ENCODE measurements at regions not wholly inside any gene's neighbourhood (a gene's known extent, or its start where the extent isn't known, plus 50 kb on each side); places are given as distances from the start of the nearest gene placed in this dataset.

DNA sequence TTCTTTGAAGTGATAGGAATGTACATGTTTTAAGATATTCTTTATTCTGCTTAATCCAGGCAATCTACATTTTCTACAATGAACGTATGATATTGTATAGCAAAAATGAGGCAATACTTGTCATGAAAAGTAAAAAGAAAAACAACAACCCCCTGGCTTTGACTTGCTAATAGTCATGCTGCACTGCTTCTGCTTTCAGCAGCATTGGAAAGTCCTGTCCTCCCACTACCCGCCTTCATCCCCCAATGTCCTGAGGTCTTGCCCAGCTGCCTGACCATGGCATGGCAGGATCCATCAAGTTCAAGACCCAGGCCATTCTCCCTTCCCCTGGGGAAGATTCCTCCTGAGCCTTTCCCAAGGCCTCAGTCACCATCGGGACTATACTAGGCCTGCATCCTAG lies 156.5 kb downstream of the SH3BGRL2 start:
- Histone ChIP-seq H3K9me1 (replicated peaks; ENCODE audit: control insufficient read depth, extremely low read depth, insufficient read depth, low read length) (no peaks in the 10 kb centered on the region), H3K27ac (ENCODE audit: insufficient read depth, low read depth, low read length) (no peak overlapping the region), H3K9ac (replicated peaks; ENCODE audit: extremely low read depth, insufficient read depth, low read length) (no peak overlapping the region), H3K4me3 (replicated peaks in 1 of 3; ENCODE audit: insufficient read depth in 1 of 3, low read depth in 1 of 3, low read length in 3 of 3) (no peak overlapping the region), H4K20me1 (replicated peaks; ENCODE audit: control insufficient read depth, extremely low read depth, insufficient read depth, low read length) (no peaks in the 10 kb centered on the region), H3K4me1 (ENCODE audit: control insufficient read depth, extremely low read depth, insufficient read depth, low read length) (no peaks in the 10 kb centered on the region), H3K36me3 (ENCODE audit: control insufficient read depth in 2 of 2, extremely low read depth in 1 of 2, insufficient read depth in 2 of 2, low read length in 2 of 2) (no peaks in the 10 kb centered on the region), H3K27me3 (ENCODE audit: control insufficient read depth in 2 of 2, insufficient read depth in 2 of 2, low read length in 2 of 2) (peaks cover 0 to 4% of the 10 kb centered on the region in 2 experiments), H3K4me2 (ENCODE audit: insufficient read depth, low read length) (no peak overlapping the region), H2AFZ (ENCODE audit: low read depth, low read length) (no peak overlapping the region), H3K9me3 (replicated peaks; ENCODE audit: control insufficient read depth, insufficient read depth, low read length) (no peaks in the 10 kb centered on the region), H3K79me2 (ENCODE audit: control insufficient read depth, insufficient read depth, low read length) (no peaks in the 10 kb centered on the region)
- POLR2A ChIA-PET: no interaction called here
- BruUV-seq (replicated peaks): no TSS peak
- dilution Hi-C loops (cut with MboI; ENCODE audit: extremely low pct_ligation_motif_present, low sequenced_read_pairs) (no loop called here), intact Hi-C loops (cut with micrococcal nuclease) (no loop called here)
- TF ChIP-seq, protein P1, sequence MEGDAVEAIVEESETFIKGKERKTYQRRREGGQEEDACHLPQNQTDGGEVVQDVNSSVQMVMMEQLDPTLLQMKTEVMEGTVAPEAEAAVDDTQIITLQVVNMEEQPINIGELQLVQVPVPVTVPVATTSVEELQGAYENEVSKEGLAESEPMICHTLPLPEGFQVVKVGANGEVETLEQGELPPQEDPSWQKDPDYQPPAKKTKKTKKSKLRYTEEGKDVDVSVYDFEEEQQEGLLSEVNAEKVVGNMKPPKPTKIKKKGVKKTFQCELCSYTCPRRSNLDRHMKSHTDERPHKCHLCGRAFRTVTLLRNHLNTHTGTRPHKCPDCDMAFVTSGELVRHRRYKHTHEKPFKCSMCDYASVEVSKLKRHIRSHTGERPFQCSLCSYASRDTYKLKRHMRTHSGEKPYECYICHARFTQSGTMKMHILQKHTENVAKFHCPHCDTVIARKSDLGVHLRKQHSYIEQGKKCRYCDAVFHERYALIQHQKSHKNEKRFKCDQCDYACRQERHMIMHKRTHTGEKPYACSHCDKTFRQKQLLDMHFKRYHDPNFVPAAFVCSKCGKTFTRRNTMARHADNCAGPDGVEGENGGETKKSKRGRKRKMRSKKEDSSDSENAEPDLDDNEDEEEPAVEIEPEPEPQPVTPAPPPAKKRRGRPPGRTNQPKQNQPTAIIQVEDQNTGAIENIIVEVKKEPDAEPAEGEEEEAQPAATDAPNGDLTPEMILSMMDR (IDR thresholded peaks at IDR 0.05; ENCODE audit: extremely low read depth in 1 of 2, insufficient read depth in 1 of 2, low read depth in 1 of 2, low read length in 2 of 2): no peak
- TF ChIP-seq MYC (IDR thresholded peaks at IDR 0.05; ENCODE audit: low read depth, low read length) (no peak), GATA2 (IDR thresholded peaks at IDR 0.05; ENCODE audit: insufficient read depth, insufficient read length, low read depth, low read length) (no peak), POLR2A (IDR thresholded peaks at IDR 0.05; ENCODE audit: low read depth, low read length) (no peak), JUN (IDR thresholded peaks at IDR 0.05; ENCODE audit: borderline replicate concordance, insufficient read depth, insufficient read length, low read depth) (no peak), FOS (IDR thresholded peaks at IDR 0.05; ENCODE audit: borderline replicate concordance, insufficient read depth, low read length) (no peak), EZH2 (IDR thresholded peaks at IDR 0.05; ENCODE audit: borderline replicate concordance, low read depth, low read length, severe bottlenecking) (no peak)
- TF ChIP-seq, protein P2, sequence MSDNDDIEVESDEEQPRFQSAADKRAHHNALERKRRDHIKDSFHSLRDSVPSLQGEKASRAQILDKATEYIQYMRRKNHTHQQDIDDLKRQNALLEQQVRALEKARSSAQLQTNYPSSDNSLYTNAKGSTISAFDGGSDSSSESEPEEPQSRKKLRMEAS (IDR thresholded peaks at IDR 0.05; ENCODE audit: insufficient read depth, insufficient read length): no peak
- no peak for FAIRE-seq
- no peak for DNase-seq (ENCODE audit: low read depth, low spot score)
- CTCF ChIA-PET: interaction anchor here (1.5 kb wide), 1 partner anchor 17 kb away, joined by 3 read pairs; no protein-coding TSS in a partner anchor

Data from endothelial cell of umbilical vein (primary cell).